HG03439 (cell line): ENCODE measurements at regions not wholly inside any gene's neighbourhood (a gene's known extent, or its start where the extent isn't known, plus 50 kb on each side); places are given as distances from the start of the nearest gene placed in this dataset.

Source experiments
- ATAC-seq: cut with Tn5 transposase; IDR thresholded peaks from one replicate; pipeline ENCODE4 v1.9.1; 2021; ENCODE audit warnings: mild to moderate bottlenecking, moderate library complexity; ENCODE audit not compliant: unreplicated experiment

DNA sequence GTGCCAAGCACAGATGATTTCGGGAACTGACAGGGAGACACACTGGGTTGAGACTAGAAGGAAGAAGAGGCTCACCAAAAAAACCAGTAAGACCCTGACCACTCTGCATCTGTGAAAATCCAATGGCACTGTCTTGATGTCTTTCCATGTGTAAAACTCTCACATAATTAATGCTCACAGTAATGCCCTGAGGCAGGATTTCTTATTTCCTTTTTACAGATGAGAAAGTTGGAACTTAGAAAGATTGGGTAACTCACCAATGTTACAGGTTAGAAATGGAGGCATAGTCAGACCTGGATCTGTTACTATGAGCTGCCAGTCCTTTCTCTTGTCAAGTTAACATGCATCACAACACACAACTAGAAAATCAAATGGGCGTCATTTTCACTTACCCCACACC, 151.0 kb upstream of the MCHR2 start:
- no peak for ATAC-seq

DNA sequence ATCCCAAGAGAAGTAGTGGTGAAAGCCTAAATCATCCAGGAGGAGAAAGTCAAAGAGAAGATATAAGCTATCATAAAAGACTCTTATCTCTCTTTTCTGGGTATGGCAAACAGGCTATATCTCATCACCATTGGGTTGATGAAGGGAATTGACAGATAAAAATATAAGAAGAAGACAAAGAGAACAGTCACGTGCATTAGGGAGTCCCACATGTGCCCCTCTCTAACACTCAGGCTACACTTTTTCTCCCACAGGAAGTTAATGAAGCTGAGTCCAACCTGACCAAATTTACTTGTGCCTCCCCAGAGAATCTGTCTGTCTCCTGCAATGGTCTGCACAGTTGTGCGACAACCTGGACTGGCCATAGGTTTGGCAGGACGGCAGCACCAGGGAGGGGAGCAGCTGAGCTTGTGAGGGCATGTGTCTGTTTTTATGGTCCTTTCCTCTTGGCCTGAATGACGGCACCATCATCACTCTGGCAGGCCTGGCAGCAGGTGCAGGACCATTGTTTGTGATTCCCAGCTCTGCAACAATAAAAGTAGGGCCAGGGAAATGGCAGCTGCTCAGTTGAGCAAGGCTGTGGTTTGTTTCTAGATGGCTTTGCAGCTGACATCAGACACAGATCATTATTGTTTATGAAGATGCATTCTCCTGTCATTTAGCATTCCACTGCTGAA, 144.5 kb upstream of the MCHR2 start:
- ATAC-seq: no peak

DNA sequence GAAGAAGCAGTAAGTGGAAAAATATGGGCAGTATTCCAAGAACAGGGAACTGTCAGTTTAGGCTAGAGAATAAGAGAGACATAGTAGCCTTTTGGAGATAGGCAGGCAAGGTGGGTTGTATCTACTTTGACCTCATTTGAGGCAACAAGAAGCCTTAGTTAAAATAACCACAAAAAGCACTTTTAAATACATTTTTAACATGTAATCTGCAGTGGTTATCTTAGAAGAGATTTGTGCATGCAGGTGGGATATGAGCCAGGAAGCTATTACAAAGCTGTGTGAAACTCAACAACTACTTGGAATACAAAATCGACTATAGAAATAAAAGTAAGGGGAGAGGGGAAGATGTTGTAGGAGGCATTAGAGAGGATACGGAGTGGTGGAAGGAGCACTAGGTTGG, 143.7 kb upstream of the MCHR2 start:
- no peak for ATAC-seq

DNA sequence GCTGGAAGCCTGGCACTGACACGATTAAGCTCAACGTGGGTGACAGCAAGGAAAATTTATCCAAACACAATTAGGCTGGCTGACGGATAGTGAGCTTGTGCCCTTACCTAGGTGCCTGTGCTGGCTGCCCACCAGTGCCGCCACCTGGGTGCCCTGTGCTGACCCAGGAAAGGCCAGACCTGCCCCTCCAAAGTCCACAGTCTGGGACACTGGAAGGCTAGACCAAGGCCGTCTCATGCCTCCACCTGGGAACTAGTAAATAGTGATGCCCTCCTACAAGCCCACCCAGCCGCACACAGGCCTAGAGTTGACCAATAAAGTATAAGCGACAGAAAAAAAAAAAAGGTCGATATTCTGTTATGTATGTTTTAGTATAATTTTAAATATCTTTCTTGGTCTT, 142.6 kb upstream of the MCHR2 start:
- ATAC-seq: no peak

DNA sequence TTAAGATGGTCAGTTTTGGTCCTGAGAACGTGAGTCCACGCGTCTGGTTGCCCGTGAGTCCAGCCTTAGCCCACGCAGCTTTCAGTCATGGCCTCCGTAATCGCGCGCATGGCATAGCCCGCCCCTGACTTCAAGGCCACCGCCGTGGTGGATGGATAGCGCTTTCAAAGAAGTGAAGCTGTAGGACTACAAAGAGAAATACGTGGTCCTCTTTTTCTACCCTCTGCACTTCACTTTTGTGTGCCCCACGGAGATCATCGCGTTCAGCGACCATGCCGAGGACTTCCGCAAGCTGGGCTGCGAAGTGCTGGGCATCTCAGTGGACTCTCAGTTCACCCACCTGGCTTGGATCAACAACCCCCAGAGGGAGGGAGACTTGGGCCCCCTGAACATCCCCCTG, 142.0 kb upstream of the MCHR2 start:
- no peak for ATAC-seq

DNA sequence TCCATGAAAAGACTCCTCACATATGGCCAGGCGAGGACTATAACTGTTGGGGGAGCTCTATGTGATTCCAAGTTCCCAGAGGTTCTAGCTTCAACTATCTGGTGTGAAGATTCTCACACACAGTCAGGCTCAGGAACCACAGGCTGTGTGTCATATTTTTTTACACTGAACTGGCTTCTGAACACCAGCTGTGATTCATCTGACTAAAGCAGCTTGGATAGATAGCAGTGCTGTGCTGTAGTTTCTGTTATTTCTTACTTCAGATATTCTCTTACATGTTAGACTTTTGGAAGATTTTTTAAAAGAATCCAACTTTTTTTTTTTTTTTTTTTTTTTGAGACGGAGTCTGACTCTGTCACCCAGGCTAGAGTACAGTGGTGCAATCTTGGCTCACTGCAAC, 140.7 kb upstream of the MCHR2 start:
- ATAC-seq: no peak

DNA sequence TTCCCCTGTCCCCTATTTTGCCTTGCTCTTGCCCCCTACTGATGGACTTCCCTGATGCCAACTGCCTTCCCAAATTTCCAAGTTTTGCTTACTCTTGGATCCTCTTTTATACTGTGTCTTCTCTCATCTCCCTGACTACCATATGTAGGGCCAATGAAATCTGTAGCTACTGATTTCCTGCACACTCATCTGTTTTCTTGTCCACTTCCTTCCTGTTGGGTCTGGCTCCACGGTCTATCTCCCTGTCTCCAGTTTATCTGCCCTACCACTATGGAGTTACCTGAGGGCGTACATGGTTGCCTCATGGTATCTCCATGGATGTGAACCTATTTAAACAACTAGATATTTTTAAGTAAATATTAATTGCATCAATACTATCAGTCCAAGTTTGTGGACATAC, 140.3 kb upstream of the MCHR2 start:
- ATAC-seq: no peak

DNA sequence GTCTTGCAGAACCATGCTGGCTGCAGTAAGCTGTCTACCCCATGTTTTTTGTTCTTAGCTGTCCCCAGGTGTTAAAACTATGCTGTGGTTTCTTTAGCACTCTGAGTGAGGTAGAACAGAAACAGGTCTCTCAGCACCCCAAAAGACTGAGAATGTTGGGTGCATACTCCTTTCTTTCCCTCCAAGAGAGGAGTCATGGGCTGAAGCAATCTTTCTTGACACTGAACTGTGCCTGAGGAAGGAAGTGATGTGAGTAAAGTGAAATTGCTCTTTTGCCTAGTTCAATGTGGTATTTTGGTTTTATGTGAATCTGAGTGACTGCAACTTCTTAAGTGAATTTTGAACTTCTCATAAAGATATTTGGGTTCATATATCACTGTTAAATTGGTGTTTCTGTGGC, 138.0 kb upstream of the MCHR2 start:
- no peak for ATAC-seq

DNA sequence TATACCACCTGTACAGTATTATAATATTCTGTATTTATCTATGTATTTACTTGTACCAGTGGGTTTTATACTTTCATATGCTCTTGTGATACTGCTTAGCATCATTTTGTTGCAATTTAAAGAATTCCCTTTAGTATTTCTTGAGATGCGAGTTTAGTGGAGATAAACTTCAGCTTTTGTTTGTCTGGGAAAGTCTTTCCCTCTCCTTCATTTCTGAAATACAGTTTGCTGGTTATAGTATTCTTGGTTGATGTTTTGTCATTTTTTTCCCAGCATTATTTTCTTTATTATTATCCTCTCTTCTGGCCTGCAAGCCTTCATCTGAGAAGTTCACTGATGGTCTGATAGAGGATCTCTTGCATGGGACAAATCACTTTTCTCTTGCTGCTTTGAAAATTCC, 136.6 kb upstream of the MCHR2 start:
- ATAC-seq: no peak

DNA sequence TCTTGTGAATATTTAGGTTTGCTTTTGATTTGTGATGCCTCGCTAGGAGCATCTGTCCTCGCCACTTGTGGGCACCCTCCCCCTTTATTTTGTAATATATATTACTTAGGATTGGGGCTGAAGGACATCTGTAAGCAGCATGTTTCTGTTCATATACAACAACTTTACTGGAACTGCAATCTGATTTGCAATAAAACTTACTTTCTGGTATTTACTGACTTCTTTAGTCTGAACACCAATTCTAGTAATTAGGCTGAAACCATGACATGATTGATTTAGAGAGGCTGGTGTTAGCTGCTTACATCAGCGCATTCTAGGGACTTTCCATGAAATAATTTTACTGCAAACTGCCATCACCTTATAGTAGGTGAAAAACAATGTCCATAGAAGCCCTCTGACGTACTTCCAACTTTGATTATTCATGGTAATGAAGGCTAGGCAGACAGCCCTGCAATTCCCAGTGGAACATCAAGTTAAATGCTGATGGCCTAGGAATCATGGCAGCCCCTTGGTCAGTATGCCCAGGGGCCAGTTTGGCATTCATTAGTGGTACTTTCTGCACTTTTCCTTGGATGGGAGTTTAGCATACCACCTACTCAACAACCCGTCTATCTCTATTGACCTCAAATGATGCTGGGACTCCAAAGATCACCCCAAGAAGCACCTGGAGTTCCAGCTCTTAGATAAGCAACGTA, 132.9 kb upstream of the MCHR2 start:
- peak; percentile 90 for ATAC-seq

DNA sequence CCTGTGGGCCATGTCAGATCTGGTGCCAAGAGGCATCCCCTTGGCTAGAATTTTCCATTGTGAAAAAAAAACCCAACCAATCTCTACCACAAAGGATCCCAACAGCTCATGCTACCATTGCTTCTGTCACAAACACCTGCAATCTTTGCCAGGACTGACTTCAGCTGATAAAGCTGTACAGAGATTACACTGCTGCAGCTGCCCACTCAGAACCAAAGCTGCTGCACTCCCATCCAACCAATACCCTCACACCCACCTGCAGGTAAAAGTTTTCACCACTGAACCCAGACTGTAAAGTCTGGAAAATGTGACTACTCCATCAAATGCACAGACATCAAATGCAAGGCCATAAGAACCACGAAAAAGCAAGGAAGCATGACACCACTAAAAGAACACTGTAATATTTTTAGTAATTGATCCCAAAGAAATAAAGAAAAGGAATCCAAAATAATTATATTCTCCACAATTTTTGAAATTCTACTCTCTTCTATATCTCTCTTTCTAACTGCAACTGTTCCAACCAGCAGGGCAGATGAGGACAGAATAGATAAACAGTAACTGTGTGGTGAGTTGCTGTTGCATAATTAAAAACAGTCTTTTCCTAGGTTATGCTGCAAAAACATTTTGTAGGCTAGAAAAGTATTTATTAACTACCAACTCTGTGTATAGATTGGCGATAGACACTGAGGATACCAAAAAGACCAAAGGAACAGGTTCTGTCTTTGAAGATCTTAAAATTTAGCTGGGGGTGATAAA, 128.0 kb upstream of the MCHR2 start:
- no peak for ATAC-seq

DNA sequence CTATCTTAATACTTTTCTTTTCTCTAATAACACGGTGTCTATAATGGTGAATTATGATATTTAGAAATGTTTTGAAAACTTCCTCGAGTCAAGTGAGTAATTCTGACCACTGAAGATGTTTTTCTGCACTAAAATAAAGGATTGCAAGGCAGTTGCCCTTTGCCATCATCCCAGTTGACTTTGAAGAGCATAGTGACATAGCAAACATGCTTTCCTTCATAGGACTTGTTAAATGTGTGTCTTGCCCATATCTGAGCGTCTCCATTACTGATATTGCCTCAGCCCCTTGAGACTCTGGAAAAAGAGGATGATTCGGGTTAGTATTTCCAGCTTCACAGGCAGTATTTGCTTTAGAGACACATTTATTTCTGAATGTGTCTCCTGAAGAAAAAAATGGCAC, 125.2 kb upstream of the MCHR2 start:
- ATAC-seq: no peak

DNA sequence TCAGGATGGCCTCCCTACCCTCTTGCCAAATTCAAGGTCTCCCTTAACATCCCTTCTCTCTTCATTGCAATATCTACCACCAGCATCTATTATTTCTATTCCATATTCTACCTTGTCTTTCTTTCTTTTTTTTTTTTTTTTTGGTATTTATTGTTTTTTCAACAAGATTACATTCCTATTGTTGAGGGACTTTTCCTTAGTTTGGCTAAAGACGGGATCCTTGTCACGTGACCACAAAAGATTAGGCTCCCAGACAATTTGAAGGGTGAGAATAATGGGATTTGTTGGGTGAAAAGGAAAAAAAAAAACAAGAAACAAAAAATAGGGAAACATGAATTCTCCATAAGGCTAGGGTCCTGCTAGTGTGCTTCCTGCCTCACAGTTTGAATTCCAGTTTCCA, 124.3 kb upstream of the MCHR2 start:
- no peak for ATAC-seq

DNA sequence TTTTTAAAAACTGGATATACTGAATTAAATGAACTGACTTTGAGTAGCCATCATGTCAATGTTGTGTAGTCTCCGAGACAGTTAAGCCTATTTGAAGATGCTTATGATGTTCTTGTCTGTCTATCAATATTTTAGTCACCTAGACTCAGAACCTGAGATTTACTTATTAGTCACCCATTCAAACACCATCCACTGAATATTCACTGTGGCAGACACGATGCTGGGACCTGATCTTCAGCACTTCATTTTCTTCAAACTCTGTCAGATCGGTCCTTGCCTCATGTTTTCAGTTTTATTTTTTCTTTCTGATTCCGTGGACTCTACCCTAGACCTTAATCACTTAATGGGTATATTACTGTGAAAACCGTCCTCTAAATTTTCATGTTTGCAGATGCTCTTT, 123.7 kb upstream of the MCHR2 start:
- no peak for ATAC-seq

DNA sequence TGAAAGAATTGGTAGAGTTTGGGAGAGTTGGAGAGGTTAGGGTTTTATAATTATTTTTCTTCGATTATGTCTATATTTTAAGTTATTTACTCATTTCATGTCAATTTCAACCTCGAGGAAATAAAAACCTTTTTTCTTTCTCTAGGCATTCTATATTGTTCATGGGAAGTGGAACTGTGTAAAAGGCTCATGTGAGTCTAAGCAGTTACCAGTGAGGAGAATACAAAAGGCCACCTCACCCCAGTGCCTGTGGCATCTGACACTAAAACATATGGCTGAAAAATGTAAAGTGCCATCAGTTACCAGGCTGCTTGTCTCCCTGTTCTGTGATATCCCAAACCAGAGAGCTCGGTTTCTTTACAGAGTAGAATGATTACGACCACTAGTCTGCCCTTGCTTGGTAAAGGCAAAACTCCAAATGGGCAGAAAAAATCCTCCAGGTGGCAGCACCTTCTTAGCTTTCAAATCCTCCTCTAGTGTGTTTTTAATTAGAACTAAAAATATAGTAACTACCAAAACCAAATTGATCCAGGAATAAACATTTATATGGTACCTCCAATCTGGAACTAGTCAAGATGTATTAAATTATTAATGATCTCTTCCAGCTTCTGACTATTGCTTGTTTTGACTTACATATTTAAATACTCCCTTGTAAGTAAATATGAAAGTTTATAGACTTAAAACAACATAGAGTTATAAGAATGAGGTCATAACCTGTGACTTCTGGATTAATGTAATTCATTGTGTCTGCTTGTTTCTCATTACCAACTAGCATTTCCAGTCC, 122.6 kb upstream of the MCHR2 start:
- ATAC-seq: no peak

DNA sequence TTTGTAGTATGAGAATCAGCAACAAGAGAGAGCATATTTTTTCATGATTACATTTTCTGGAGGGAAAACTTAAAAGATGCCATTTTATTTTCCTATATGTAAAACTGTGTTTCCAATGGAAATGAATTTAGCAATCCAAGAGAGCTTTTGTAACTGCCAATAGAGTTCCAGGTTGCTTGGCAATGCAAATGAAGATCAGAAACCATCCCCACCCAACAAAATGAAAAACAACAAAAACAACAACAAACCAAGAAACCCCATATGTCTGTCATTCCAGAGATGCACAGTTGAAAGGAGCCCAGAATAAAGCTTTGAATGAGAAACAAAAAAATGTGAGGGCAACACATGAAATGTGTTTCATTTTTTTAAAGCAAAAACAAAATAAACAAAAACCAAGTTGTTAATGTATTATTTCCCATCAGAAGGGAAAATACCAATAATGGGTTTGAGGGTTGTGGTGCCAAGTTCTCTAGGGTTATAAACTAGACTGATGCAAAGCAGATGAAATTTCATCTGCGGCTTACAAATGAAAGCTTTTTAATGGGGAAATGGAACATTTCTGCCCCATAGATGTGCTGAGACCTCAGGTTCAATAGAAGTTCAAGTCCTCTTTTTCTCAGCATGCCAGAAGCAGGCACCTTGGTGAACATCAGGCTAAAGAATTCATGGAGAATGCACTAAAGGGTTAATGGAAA, 121.5 kb upstream of the MCHR2 start:
- ATAC-seq: no peak

DNA sequence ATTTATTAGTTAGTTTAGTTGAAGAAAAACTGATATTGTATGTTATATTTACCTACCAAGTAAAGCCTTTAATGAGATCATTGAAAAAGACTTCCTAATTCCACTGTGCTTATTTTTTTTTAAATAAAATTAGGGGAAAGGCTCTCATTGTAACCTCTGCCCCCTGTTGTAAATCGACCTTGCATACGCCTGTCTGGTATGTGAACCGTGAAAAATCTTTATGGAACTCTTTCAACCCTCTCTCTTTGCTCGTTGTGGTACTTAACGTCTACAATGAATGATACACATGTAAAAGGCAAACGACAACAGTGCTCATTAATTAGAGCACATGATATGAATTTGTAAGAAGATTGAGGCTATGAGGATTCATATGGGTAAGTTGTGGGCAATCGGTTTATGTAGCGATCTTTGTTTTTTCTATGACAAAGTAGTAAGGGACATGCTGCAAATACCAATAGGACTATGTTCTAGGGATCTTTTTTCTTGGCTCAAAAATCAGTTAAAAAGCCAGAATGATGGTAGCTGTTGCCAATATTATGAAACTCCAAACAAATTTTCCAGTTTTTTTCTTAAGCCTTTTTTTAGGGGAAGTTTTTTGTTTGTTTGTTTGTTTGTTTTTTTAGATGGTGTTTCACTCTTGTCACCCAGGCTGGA, 119.0 kb upstream of the MCHR2 start:
- ATAC-seq: no peak

DNA sequence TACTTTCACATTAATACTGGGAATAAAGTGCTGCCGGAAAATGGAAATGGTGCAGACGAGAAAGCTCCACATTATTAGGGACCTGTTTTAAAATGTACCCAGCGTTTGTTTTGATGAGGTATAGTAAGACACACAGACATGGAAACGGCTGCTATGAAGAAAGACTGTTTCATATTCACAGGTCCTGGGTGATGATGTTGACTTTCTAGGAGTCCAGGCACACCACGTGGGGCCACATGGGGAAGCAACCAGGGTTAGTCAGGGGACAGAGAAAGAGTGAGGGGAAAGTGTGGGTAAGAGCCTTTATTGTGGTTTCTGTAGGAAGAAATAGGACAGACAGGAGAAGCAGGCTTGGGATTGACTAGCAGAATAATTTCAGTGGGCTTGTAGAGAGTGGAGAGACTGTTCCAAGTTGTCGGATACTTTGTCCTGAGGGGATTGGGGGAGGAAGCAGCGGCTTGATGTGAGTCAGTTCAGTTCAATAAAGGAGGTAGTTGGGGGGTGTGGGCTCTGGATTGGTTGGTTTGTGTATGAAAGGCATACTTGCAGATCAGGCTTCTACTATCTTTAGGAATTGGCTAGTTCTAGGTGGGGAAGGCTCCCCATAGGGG, 112.0 kb upstream of the MCHR2 start:
- no peak for ATAC-seq

DNA sequence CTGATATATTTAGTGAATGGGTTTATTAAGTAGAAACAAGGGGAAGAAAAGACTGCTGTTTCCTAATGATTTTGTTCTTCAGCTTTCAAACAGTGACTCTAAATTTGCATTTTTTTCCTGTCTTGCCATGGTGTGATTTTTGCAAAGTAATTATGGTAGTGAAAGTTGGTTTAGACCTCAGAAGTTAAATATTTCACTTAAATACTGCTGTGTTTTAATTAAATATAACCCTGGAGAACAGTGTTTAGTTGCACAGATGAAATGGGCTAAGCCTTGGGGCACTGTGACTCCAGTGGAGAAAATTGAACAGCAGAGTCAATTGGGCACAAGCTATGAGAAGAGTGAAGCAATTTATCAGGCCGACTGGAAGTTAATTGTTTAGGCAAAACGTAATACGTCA, 111.1 kb upstream of the MCHR2 start:
- no peak for ATAC-seq

DNA sequence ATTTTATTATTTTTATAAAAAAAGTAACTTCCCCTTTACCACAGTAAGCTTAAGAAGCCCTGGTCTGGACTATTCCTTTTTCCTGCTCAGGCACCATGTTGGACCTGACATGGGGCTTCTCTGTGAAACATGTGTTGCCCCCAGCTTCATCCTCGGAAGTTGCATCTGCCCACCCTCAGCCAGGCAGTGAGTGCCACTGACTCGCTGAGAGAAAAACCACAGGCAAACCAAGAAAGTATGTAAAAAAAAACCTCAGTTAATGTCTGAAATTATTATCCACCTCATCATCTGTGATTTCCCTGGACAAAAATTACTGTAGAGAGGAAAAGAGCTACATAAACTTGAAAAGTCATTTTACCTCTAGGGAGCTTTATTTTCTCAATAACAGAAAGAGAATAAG, 109.9 kb upstream of the MCHR2 start:
- ATAC-seq: no peak
